ENCODE measurements at regions not wholly inside any gene's neighbourhood (a gene's known extent, or its start where the extent isn't known, plus 50 kb on each side); places are given as distances from the start of the nearest gene placed in this dataset.
A peak's percentile ranks its signal among the peaks of the same experiment; 100 is the strongest.

DNA sequence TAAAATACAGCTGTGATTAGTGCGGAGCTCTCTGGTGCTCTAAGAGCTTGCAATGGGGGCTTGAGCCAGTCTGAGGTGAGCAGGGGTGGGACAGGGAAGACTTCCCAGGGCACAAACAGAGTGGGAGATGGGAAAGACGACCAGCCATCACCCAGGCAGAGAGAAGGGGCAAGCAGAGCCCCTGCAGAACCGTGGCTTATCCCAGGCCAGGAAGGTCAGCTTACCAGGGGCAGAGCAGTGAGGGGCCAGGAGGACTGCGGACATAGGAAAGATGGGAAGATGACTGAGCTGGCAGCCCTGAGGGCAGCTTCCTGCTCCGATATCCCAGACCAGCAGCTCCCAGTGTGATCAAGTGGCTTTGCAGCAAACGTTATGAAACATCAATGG lies 55.4 kb upstream of the IFFO2 start:
- ChIA-PET POLR2A (interaction anchor here (0.6 to 1.3 kb wide), 2 partner anchors 41 to 55 kb away, joined by 3 to 9 read pairs; partner anchors contain the start of gene IFFO2), CTCF (interaction anchor here (0.6 to 6.1 kb wide), 17 partner anchors 8 to 112 kb away, joined by 3 to 48 read pairs (median 5); no protein-coding TSS in a partner anchor)
- no peaks in the 10 kb centered on the region for H3K9me3 ChIP-seq (ENCODE audit: control insufficient read depth, insufficient read depth, low read depth, low read length)
- no peak overlapping the region for H3K4me3 ChIP-seq (ENCODE audit: low read depth, low read length)
- TF ChIP-seq ZNF16 (tag by site-specific recombination; IDR thresholded peaks at IDR 0.05; ENCODE audit: low read depth) = no peak
- TF ChIP-seq, protein P1, sequence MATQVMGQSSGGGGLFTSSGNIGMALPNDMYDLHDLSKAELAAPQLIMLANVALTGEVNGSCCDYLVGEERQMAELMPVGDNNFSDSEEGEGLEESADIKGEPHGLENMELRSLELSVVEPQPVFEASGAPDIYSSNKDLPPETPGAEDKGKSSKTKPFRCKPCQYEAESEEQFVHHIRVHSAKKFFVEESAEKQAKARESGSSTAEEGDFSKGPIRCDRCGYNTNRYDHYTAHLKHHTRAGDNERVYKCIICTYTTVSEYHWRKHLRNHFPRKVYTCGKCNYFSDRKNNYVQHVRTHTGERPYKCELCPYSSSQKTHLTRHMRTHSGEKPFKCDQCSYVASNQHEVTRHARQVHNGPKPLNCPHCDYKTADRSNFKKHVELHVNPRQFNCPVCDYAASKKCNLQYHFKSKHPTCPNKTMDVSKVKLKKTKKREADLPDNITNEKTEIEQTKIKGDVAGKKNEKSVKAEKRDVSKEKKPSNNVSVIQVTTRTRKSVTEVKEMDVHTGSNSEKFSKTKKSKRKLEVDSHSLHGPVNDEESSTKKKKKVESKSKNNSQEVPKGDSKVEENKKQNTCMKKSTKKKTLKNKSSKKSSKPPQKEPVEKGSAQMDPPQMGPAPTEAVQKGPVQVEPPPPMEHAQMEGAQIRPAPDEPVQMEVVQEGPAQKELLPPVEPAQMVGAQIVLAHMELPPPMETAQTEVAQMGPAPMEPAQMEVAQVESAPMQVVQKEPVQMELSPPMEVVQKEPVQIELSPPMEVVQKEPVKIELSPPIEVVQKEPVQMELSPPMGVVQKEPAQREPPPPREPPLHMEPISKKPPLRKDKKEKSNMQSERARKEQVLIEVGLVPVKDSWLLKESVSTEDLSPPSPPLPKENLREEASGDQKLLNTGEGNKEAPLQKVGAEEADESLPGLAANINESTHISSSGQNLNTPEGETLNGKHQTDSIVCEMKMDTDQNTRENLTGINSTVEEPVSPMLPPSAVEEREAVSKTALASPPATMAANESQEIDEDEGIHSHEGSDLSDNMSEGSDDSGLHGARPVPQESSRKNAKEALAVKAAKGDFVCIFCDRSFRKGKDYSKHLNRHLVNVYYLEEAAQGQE (tag by site-specific recombination; IDR thresholded peaks at IDR 0.05) = no peak
- no peak for TF ChIP-seq ZBTB7A (tag by site-specific recombination; IDR thresholded peaks at IDR 0.05; ENCODE audit: low read depth)
- TF ChIP-seq ZNF350 (tag by site-specific recombination; IDR thresholded peaks at IDR 0.05) = no peak
- TF ChIP-seq WT1 (tag by site-specific recombination; IDR thresholded peaks at IDR 0.05) = no peak
- TF ChIP-seq, protein P2, sequence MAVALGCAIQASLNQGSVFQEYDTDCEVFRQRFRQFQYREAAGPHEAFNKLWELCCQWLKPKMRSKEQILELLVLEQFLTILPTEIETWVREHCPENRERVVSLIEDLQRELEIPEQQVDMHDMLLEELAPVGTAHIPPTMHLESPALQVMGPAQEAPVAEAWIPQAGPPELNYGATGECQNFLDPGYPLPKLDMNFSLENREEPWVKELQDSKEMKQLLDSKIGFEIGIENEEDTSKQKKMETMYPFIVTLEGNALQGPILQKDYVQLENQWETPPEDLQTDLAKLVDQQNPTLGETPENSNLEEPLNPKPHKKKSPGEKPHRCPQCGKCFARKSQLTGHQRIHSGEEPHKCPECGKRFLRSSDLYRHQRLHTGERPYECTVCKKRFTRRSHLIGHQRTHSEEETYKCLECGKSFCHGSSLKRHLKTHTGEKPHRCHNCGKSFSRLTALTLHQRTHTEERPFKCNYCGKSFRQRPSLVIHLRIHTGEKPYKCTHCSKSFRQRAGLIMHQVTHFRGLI (tag by site-specific recombination; IDR thresholded peaks at IDR 0.05) = no peak
- TF ChIP-seq SALL2 (tag by site-specific recombination; IDR thresholded peaks at IDR 0.05; ENCODE audit: borderline replicate concordance) = no peak
- TF ChIP-seq ZNF610 (tag by site-specific recombination; IDR thresholded peaks at IDR 0.05; ENCODE audit: borderline replicate concordance) = no peak
- TF ChIP-seq, protein P3, sequence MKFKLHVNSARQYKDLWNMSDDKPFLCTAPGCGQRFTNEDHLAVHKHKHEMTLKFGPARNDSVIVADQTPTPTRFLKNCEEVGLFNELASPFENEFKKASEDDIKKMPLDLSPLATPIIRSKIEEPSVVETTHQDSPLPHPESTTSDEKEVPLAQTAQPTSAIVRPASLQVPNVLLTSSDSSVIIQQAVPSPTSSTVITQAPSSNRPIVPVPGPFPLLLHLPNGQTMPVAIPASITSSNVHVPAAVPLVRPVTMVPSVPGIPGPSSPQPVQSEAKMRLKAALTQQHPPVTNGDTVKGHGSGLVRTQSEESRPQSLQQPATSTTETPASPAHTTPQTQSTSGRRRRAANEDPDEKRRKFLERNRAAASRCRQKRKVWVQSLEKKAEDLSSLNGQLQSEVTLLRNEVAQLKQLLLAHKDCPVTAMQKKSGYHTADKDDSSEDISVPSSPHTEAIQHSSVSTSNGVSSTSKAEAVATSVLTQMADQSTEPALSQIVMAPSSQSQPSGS (tag by site-specific recombination; IDR thresholded peaks at IDR 0.05; ENCODE audit: low read depth) = no peak
- TF ChIP-seq ZNF248 (tag by site-specific recombination; IDR thresholded peaks at IDR 0.05) = no peak
- TF ChIP-seq GLIS1 (tag by site-specific recombination; IDR thresholded peaks at IDR 0.05) = no peak
- TF ChIP-seq ZNF544 (tag by site-specific recombination; IDR thresholded peaks at IDR 0.05) = no peak
- no peak for TF ChIP-seq ZNF394 (tag by site-specific recombination; IDR thresholded peaks at IDR 0.05; ENCODE audit: borderline replicate concordance)
- no peak for TF ChIP-seq ZNF211 (tag by site-specific recombination; IDR thresholded peaks at IDR 0.05; ENCODE audit: low read depth)
- no peak for TF ChIP-seq ZNF555 (tag by site-specific recombination; conservative IDR thresholded peaks at IDR 0.05)
- no peak for TF ChIP-seq ZNF426 (tag by site-specific recombination; IDR thresholded peaks at IDR 0.05)
- H3K27ac ChIP-seq (ENCODE audit: extremely low read depth, low read depth, low read length) = no peak overlapping the region
- peaks cover 2% of the 10 kb centered on the region; the same call in 1 of the 2 replicates for H3K4me1 ChIP-seq (ENCODE audit: control insufficient read depth, insufficient read depth, low read length)
- H3K36me3 ChIP-seq (ENCODE audit: control insufficient read depth in 2 of 2, insufficient read depth in 1 of 2, low read length in 2 of 2) = no peaks in the 10 kb centered on the region

DNA sequence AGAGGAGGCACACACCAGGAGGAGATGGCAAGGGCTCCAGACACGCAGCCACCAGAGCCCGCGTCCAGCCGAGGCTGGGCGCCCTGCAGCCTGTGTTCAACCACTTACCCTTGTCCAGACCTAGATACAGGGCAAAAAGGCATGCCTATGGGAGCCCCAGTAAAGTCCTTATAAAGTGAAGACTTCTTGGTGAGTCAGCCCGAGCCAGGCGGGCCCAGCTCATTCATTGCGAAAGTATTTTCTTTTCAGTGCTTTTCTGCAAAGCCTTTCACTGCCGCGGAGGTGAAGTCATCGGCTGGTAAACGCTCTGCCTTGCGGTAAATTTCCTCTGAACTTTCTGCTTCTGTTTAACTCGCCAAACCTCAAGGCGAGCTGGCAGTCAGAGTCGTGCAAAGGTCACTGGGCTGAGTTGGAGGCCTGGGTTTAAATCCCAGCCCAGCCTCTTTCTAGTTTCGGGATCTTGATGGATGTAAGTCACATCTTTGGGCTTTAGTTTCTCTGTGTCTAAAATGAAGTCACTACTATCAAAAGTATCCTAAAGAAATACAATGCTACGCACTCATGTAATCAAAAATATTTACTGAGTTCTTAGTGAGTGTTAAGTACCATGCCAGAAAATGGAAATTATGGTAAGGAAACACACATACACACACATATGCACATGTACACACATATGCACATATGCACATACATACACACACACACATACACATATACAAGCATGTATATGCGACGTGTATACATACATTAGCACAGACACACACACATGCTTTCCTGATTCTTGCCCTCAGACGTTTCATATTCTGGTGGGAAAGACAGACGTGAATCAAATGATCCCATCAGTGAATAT lies 54.7 kb upstream of the IFFO2 start:
- Histone ChIP-seq H3K4me1 (ENCODE audit: control insufficient read depth, insufficient read depth, low read length) (peaks cover 2% of the 10 kb centered on the region; the same call in 1 of the 2 replicates), H3K4me3 (ENCODE audit: low read depth, low read length) (no peak overlapping the region), H3K9me3 (ENCODE audit: control insufficient read depth, insufficient read depth, low read depth, low read length) (no peaks in the 10 kb centered on the region), H3K27ac (ENCODE audit: extremely low read depth, low read depth, low read length) (no peak overlapping the region), H3K36me3 (ENCODE audit: control insufficient read depth in 2 of 2, insufficient read depth in 1 of 2, low read length in 2 of 2) (no peaks in the 10 kb centered on the region)
- CTCF ChIA-PET = interaction anchor here (0.6 to 6.1 kb wide), 13 partner anchors 11 to 877 kb away, joined by 3 to 48 read pairs (median 4); no protein-coding TSS in a partner anchor
- POLR2A ChIA-PET = interaction anchor here (0.6 to 1.9 kb wide), 4 partner anchors 42 to 104 kb away, joined by 3 to 9 read pairs (median 4); partner anchors contain the start of gene IFFO2
- TF ChIP-seq ZNF677 (tag by site-specific recombination; IDR thresholded peaks at IDR 0.05) = no peak
- TF ChIP-seq GLI2 (tag by site-specific recombination; IDR thresholded peaks at IDR 0.05; ENCODE audit: borderline replicate concordance, low read depth) = no peak
- no peak for TF ChIP-seq ZNF670 (tag by site-specific recombination; IDR thresholded peaks at IDR 0.05; ENCODE audit: low read depth)
- TF ChIP-seq BCL11B (tag by site-specific recombination; IDR thresholded peaks at IDR 0.05; ENCODE audit: low read depth) = no peak
- TF ChIP-seq ZNF530 (tag by site-specific recombination; IDR thresholded peaks at IDR 0.05; ENCODE audit: low read depth) = no peak
- no peak for TF ChIP-seq ZNF623 (tag by site-specific recombination; IDR thresholded peaks at IDR 0.05)
- no peak for TF ChIP-seq ZNF529 (tag by site-specific recombination; IDR thresholded peaks at IDR 0.05; ENCODE audit: insufficient replicate concordance)
- no peak for TF ChIP-seq GLI4 (tag by site-specific recombination; IDR thresholded peaks at IDR 0.05)
- TF ChIP-seq ZSCAN30 (tag by site-specific recombination; IDR thresholded peaks at IDR 0.05) = no peak
- no peak for TF ChIP-seq ZNF549 (tag by site-specific recombination; IDR thresholded peaks at IDR 0.05)
- peak; percentile 63; the same call in 1 of the 2 replicates for TF ChIP-seq ZNF366 (tag by site-specific recombination; conservative IDR thresholded peaks at IDR 0.05)

All from HEK293 (cell line).